NCI-H2081 treated with DMSO at 0.1 percent for 48 hours (cell line): ENCODE measurements at regions not wholly inside any gene's neighbourhood (a gene's known extent, or its start where the extent isn't known, plus 50 kb on each side); places are given as distances from the start of the nearest gene placed in this dataset.
"Not testable (repeated sequence)": the region's sequence is repeated elsewhere in the genome, so short reads cannot be mapped to it uniquely, and the experiment has no call there.

Experiments
- DNase-seq: peaks from one replicate; lab custom pipeline; 2025; lab: John Stamatoyannopoulos, UW

DNA sequence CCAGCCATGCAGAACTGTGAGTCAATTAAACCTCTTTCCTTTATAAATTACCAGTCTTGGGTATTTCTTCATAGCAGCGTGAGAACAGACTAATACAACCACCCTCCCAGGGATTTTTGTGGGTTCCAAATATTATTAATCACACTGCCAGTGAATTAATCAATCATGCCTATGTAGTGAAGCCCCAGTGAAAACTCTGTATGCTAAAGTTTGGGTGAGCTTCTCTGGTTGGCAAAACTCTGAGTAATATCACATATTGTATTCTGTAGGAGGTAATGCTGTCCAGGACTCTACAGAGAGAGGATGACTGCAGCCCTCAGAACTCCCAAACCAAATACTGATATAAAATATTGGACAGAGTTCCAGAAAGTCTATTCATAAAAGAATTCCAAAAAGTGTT is 216.9 kb downstream of the RPAP3 start:
- no peak for DNase-seq

DNA sequence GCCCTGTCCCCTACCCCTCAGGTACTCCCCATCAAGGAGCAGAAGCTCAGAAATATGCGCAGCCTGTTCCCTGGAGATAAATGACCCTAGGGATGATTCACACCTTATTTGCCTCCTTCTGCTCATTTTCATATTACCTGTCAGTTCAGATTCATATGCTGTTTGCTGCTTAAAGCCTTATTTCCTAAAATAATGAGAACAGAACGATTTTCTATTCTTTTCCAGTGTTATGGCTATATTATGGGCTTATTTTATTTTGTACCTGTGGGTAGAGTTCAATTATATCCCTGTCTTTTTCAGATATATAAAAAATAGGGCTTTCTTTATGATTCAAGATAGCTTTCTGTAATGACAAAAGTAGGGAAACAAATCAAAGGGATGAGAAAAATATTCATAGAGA is 224.8 kb downstream of the RPAP3 start:
- DNase-seq, result no peak

GRCh38 chr12:47478426-47478825 is 227.4 kb downstream of the RPAP3 start:
- no peak for DNase-seq

DNA sequence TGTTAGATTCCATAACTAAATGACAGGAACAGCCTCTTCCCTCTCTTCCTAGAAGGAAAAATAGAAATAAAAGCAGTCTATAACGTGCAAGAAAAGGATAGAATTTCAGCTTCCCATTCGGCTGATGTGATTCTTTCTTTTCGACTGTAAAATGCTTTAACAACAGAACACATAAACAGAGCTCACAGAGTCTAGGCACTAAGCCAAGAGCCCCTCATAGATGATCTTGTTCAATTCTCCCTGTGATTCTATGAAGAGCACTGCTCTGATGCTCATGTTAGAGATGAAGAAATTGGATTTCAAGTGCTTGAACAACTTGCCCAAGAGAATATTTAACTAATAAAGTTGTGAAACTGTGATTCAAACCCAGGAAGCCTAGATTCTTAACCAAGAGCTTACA is 232.7 kb downstream of the RPAP3 start:
- no peak for DNase-seq

DNA sequence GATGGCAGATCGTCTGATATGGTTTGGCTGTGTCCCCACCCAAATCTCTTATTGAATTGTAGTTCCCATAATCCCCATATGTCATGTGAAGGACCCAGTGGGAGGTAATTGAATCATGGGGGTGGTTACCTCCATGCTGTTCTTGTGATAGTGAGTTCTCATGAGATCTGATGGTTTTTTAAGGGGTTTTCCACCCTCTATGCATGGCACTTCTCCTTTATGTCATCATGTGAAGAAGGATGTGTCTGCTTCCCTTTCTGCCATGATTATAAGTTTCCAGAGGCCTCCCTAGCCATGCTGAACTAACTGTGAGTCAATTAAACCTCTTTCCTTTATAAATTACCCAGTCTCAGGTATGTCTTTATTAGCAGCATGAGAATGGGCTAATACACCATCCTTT is 235.5 kb downstream of the RPAP3 start:
- DNase-seq, result not testable (repeated sequence)

DNA sequence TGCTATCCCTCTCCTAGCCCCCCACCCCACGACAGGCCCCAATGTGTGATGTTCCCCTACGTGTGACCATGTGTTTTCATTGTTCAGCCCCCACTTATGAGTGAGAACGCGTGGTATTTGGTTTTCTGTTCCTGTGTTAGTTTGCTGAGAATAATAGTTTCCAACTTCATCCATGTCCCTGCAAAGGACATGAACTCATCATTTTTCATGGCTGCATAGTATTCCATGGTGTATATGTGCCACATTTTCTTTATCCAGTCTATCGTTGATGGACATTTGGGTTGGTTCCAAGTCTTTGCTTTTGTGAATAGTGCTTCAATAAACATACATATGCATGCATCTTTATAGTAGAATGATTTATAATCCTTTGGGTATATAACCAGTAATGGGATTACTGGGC is 241.9 kb downstream of the RPAP3 start:
- DNase-seq, result not testable (repeated sequence)

DNA sequence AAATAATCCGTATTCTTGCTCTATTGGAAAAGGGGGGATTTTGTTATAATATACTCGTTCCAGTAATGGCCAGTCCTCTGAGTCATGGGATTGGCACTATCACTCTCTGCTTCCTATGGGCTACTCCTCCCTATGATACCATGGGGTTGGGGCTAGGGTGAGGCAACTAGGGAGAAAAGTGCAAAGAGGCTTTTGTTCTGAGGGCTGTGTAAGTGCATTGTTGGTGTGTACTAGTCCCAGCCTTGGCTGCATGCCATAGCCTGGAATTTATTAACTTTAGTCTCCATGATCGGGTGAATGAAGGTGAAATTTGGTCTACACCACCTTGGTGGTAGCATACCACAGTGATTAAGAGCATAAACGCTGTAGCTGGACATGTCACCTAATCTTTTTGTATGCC is 247.6 kb downstream of the RPAP3 start:
- no peak for DNase-seq

GRCh38 chr12:47449797-47450196 is 256.0 kb downstream of the RPAP3 start:
- no peak for DNase-seq

GRCh38 chr12:47442310-47442709 is 263.5 kb downstream of the RPAP3 start:
- no peak for DNase-seq

DNA sequence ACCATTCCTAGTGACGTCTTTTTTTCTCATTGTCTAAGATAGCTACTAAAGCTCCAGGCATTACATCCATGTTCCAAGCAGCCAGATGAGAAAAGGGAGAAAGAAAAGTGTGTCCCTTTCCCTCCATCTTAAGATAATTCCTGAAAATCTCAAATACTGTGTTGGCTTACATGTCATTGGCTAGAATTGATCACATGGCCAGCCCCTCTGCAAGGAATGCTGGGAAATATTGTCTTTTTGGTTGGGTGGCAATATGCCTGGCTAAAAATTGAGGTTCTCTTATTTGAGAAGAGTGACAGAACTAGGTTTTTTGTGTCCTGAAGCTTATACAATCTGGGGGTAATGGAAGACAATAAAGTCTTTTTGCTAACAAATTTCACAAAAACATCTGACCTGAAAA is 264.3 kb downstream of the RPAP3 start:
- DNase-seq, result no peak

DNA sequence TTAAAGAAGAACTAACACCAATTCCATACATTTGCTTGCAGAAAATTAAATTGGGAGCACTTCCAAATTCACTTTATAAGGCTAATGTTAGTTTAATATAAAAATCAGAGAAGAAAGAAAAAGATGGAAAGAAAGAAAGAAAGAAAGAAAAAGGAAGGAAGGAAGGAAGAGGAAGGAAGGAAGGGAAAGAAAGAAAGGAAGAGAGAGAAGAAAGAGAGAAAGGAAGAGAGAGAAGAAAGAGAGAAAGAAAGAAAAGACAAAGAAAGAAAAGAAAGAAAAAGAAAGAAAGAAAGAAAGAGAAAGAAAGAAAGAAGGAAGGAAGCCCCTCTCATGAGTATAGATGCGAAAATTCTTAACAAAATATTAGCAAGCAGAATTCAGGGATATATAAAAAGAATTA is 267.7 kb downstream of the RPAP3 start:
- DNase-seq, result no peak

GRCh38 chr12:47437570-47437969 is 268.3 kb downstream of the RPAP3 start:
- no peak for DNase-seq

DNA sequence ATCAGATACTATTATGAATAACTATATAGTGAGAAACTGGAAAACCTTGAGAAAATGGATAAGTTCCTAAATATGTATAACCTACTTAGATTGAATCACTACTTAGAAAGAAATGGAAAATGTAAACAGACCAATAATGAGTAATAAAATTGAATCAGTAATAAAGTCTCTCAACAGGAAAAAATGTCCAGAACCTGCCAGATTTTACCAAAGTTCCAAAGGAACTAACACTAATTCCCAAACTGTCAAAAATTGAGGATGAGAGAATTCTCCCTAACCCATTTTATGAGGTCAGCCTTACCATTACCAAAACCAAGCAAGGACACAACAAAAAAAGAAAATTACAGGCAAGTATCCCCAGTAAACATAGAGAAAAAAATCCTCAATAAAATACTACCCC is 272.0 kb downstream of the RPAP3 start:
- no peak for DNase-seq

DNA sequence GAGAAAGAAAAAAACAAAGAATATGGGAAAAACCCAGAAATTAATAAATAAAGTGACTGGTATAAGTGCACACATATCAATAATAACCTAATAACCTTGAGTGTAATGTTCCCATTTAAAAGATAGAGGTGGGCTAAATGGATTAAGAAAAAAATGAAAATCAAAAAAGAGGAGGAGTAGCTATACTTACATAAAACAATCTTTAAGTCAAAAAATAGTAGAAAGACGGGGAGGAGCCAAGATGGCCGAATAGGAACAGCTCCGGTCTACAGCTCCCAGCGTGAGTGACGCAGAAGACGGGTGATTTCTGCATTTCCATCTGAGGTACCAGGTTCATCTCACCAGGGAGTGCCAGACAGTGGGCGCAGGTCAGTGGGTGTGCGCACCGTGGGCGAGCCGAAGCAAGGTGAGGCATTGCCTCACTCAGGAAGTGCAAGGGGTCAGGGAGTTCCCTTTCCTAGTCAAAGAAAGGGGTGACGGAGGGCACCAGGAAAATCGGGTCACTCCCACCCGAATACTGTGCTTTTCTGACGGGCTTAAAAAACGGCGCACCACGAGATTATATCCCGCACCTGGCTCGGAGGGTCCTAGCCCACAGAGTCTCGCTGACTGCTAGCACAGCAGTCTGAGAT is 279.0 kb downstream of the RPAP3 start:
- DNase-seq, result not testable (repeated sequence)

DNA sequence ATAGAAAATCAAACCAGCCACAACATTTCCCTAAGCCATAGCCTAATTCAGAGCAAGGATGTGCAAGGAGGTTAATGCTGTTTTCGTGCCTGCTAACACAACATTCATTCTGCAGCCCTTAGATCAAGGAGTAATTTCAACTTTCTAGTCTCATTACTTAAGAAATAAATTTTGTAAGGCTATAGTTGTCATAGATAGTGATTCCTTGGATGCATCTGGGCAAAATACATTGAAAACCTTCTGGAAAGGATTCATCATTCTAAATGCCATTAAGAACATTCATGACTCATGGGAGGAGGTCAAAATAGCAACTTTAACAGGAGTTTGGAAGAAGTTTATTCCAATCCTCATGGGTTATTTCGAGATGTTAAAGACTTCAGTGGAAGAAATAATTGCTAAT is 283.2 kb downstream of the RPAP3 start:
- DNase-seq, result no peak

DNA sequence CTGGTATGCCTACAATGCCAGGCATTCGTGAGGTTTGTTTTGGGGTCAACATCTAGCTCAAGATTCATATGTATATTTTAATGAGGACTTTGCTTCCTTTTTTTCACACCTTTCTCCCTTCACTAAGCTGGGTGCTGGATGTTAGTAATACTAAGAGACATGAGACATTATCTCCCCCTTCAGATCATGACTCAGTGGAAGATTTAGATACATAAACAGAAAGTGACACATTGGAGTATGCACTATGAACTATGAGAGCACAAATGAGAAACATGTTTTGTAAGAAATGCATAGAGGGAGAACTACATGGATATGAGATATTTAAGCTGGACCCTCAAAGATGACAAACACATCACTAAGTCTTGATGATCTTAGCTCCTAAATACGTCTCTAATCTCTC is 286.3 kb downstream of the RPAP3 start:
- no peak for DNase-seq

GRCh38 chr12:47417955-47418354 is 287.9 kb downstream of the RPAP3 start:
- no peak for DNase-seq

DNA sequence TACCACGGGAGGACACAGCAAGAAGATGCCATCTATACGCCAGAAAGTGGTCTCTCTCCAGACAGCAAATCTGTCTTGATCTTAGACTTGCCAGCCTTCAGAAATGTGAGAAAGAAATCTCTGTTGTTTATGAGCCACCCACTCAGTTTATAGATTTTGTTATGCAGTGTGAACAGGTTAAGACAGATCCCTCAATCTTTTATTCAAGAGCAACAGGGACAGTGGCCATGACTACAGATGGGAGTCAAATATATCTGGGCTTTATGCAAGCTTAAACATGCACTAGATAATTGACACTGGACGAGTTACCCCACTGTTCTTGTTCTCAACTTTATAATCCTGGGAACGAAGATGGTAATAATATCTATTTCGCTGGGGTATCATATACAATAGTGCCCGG is 288.7 kb downstream of the RPAP3 start:
- no peak for DNase-seq

DNA sequence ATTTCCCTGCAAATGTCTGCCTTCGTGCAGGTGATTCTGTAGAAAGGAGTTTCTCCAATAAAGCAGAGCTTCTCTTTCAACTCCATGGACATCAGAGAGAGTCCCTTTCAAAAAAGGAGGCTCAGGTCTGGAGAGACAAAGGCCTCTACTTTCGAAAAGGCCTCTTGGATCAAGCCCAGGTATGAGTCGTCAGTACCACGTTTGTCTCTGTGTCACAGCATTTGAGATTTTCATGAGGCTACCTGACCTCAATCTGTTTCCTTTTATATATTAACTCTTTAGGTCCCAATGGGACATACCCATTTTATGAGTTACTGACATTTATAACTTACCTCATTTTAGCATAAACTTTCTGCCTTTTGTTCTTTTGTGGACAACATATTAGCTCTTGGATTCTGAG is 290.8 kb downstream of the RPAP3 start:
- no peak for DNase-seq

DNA sequence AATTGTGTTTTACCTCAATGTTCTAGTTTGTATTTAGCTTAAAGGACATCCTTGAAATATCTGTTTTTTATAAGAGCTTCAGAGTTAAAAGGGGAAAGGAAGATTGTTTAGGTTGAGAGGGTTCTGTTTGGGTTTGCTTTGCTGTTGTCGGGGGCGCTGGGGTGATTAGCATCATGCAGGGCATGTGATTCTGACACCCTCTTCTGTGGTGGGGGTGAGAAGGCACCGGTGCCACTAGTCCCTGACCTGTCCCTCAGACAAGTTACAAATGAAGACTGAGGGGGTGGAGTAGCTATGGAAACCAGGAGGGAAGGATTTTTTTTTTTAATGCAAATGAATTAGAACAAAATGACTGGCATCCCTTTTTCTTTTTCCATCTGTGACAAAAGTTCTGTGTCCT is 291.3 kb downstream of the RPAP3 start:
- no peak for DNase-seq

DNA sequence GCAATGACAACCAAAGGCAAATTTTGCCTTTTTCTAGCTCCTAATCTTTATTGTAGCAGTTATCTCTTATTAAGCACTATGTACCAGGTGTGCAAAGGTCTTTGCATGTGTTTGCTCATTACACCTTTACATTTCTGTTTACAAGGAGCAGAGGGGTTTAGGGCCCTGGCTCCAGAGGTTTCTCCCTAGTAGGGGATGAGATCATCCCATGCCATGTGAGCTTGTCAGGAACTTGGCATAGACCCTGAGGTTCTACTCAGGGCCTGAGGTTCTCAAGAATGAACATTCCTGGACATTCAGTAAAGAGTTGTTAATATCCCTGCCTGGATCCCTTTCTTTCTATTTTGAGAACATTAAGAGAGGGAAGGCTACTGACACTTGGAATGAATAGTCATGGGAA is 292.0 kb downstream of the RPAP3 start:
- no peak for DNase-seq

DNA sequence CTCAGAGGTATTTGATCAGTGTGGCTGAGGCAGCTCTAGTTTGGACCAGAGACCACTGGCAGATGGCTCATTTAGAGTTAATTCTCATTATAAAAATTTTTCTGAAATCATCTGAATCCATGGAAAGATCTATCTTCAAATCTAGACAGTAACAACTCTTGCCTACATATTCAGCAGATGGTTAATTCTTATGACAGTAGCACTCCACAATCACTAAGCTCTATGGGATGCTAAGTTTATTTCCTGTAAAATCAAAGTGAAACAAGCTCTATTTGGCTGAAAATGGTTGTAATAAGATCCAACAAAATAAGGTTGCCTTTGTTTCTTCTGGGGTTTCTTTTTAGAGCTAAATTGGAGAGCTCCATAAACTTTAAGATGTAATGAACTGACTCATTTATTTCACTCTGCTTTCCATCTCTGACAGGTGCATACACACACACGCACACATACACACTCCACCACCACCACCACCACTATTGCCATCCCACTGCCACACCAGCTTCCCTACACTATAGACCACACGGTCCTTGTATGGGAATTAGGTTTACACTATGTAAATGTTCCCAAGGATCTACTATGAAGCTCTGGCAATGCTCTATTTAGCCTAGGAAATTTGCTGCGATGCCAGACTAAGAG is 293.1 kb downstream of the RPAP3 start:
- DNase-seq, result no peak

GRCh38 chr12:47411966-47412365 is 293.9 kb downstream of the RPAP3 start:
- no peak for DNase-seq

GRCh38 chr12:47410862-47411261 is 295.0 kb downstream of the RPAP3 start:
- no peak for DNase-seq
